ENCODE measurements at regions not wholly inside any gene's neighbourhood (a gene's known extent, or its start where the extent isn't known, plus 50 kb on each side); places are given as distances from the start of the nearest gene placed in this dataset.

GRCh38 chr3:33947272-33948195 lies 149.1 kb downstream of the PDCD6IP start:
- DNase-seq (ENCODE audit: extremely low spot score, unreplicated experiment), result no peak
- H3K4me1 Mint-ChIP-seq (ENCODE audit: unreplicated experiment), result no peaks in the 10 kb centered on the region
- H3K9me3 Mint-ChIP-seq, result no peaks in the 10 kb centered on the region
- no peak overlapping the region for H3K4me3 Mint-ChIP-seq
- H3K36me3 Mint-ChIP-seq, result no peaks in the 10 kb centered on the region
- no peak for TF ChIP-seq CTCF (conservative IDR thresholded peaks at IDR 0.05)
- H3K27ac Mint-ChIP-seq, result no peak overlapping the region
- no peaks in the 10 kb centered on the region for H3K27me3 Mint-ChIP-seq

GRCh38 chr3:33949074-33949473 lies 150.6 kb downstream of the PDCD6IP start:
- Mint-ChIP-seq H3K9me3 (no peaks in the 10 kb centered on the region), H3K27me3 (no peaks in the 10 kb centered on the region), H3K4me1 (ENCODE audit: unreplicated experiment) (no peaks in the 10 kb centered on the region), H3K4me3 (no peak overlapping the region), H3K27ac (no peak overlapping the region), H3K36me3 (no peaks in the 10 kb centered on the region)
- DNase-seq (ENCODE audit: extremely low spot score, unreplicated experiment), result no peak
- no peak for TF ChIP-seq CTCF (conservative IDR thresholded peaks at IDR 0.05)

- no peak for DNase-seq (ENCODE audit: extremely low spot score, unreplicated experiment)
- no peaks in the 10 kb centered on the region for H3K27me3 Mint-ChIP-seq
- no peaks in the 10 kb centered on the region for H3K4me1 Mint-ChIP-seq (ENCODE audit: unreplicated experiment)
- no peak overlapping the region for H3K27ac Mint-ChIP-seq
- peak; percentile 53 for TF ChIP-seq CTCF (conservative IDR thresholded peaks at IDR 0.05)
- H3K4me3 Mint-ChIP-seq, result no peak overlapping the region
- no peaks in the 10 kb centered on the region for H3K36me3 Mint-ChIP-seq
- no peaks in the 10 kb centered on the region for H3K9me3 Mint-ChIP-seq
These were observed 156.5 kb downstream of the PDCD6IP start for GRCh38 chr3:33954956-33955355.

- H3K27me3 Mint-ChIP-seq, result no peaks in the 10 kb centered on the region
- no peak overlapping the region for H3K4me3 Mint-ChIP-seq
- H3K9me3 Mint-ChIP-seq, result no peaks in the 10 kb centered on the region
- H3K27ac Mint-ChIP-seq, result no peak overlapping the region
- DNase-seq (ENCODE audit: extremely low spot score, unreplicated experiment), result no peak
- no peak for TF ChIP-seq CTCF (conservative IDR thresholded peaks at IDR 0.05)
- no peaks in the 10 kb centered on the region for H3K4me1 Mint-ChIP-seq (ENCODE audit: unreplicated experiment)
- no peaks in the 10 kb centered on the region for H3K36me3 Mint-ChIP-seq
These were observed 157.8 kb downstream of the PDCD6IP start for GRCh38 chr3:33956206-33956605.

- H3K4me3 Mint-ChIP-seq, result no peak overlapping the region
- no peak for TF ChIP-seq CTCF (conservative IDR thresholded peaks at IDR 0.05)
- no peaks in the 10 kb centered on the region for H3K36me3 Mint-ChIP-seq
- no peaks in the 10 kb centered on the region for H3K4me1 Mint-ChIP-seq (ENCODE audit: unreplicated experiment)
- no peak for DNase-seq (ENCODE audit: extremely low spot score, unreplicated experiment)
- H3K27me3 Mint-ChIP-seq, result no peaks in the 10 kb centered on the region
- no peaks in the 10 kb centered on the region for H3K9me3 Mint-ChIP-seq
- H3K27ac Mint-ChIP-seq, result no peak overlapping the region
These were observed 158.3 kb downstream of the PDCD6IP start for GRCh38 chr3:33956776-33957175.

Measured in type B pancreatic cell (in vitro differentiated cells).